ENCODE measurements at regions not wholly inside any gene's neighbourhood (a gene's known extent, or its start where the extent isn't known, plus 50 kb on each side); places are given as distances from the start of the nearest gene placed in this dataset.

GRCh38 chr3:188060264-188060835 lies 93.6 kb upstream of the LPP start:
- peaks cover 25% of the 10 kb centered on the region for H3K4me1 ChIP-seq
- no peak overlapping the region for H3K27ac ChIP-seq (replicated peaks)
- H3K27me3 ChIP-seq (ENCODE audit: low read depth) = no peaks in the 10 kb centered on the region
- TF ChIP-seq CTCF (IDR thresholded peaks at IDR 0.05; ENCODE audit: borderline replicate concordance) = no peak
- intact Hi-C loops (cut with micrococcal nuclease) = no loop called here
- H3K9me3 ChIP-seq (replicated peaks) = no peaks in the 10 kb centered on the region
- H3K4me3 ChIP-seq = no peak overlapping the region
- H3K36me3 ChIP-seq = no peaks in the 10 kb centered on the region
- no peak for DNase-seq

GRCh38 chr3:188060840-188061544 lies 93.0 kb upstream of the LPP start:
- no peak for TF ChIP-seq CTCF (IDR thresholded peaks at IDR 0.05; ENCODE audit: borderline replicate concordance)
- no peaks in the 10 kb centered on the region for H3K36me3 ChIP-seq
- intact Hi-C loops (cut with micrococcal nuclease) = no loop called here
- H3K9me3 ChIP-seq (replicated peaks) = no peaks in the 10 kb centered on the region
- H3K4me3 ChIP-seq = no peak overlapping the region
- no peak overlapping the region for H3K27ac ChIP-seq (replicated peaks)
- peaks cover 26% of the 10 kb centered on the region for H3K4me1 ChIP-seq
- H3K27me3 ChIP-seq (ENCODE audit: low read depth) = no peaks in the 10 kb centered on the region
- no peak for DNase-seq

GRCh38 chr3:188062216-188062615 lies 91.7 kb upstream of the LPP start:
- H3K27me3 ChIP-seq (ENCODE audit: low read depth) = no peaks in the 10 kb centered on the region

GRCh38 chr3:188064831-188065493 lies 89.0 kb upstream of the LPP start:
- no peaks in the 10 kb centered on the region for H3K27me3 ChIP-seq (ENCODE audit: low read depth)
- H3K9me3 ChIP-seq (replicated peaks) = no peaks in the 10 kb centered on the region
- intact Hi-C loops (cut with micrococcal nuclease) = no loop called here
- no peak for TF ChIP-seq CTCF (IDR thresholded peaks at IDR 0.05; ENCODE audit: borderline replicate concordance)
- peaks cover 26% of the 10 kb centered on the region for H3K4me1 ChIP-seq
- DNase-seq = no peak
- H3K27ac ChIP-seq (replicated peaks) = no peak overlapping the region
- no peak overlapping the region for H3K4me3 ChIP-seq
- H3K36me3 ChIP-seq = no peaks in the 10 kb centered on the region

More at GRCh38 chr3:188062216-188062615, 91.7 kb upstream of the LPP start:
- Histone ChIP-seq H3K4me1 (peaks cover 26% of the 10 kb centered on the region), H3K9me3 (replicated peaks) (no peaks in the 10 kb centered on the region), H3K27ac (replicated peaks) (no peak overlapping the region), H3K4me3 (no peak overlapping the region), H3K36me3 (no peaks in the 10 kb centered on the region)
- TF ChIP-seq CTCF (IDR thresholded peaks at IDR 0.05; ENCODE audit: borderline replicate concordance) = no peak
- DNase-seq = no peak
- intact Hi-C loops (cut with micrococcal nuclease) = no loop called here

GRCh38 chr3:188066141-188066540 lies 87.8 kb upstream of the LPP start:
- no peaks in the 10 kb centered on the region for H3K9me3 ChIP-seq (replicated peaks)
- no peak for TF ChIP-seq CTCF (IDR thresholded peaks at IDR 0.05; ENCODE audit: borderline replicate concordance)
- intact Hi-C loops (cut with micrococcal nuclease) = no loop called here

More at GRCh38 chr3:188066141-188066540, 87.8 kb upstream of the LPP start:
- Histone ChIP-seq H3K4me1 (peaks cover 15% of the 10 kb centered on the region), H3K4me3 (no peak overlapping the region), H3K27ac (replicated peaks) (no peak overlapping the region), H3K36me3 (no peaks in the 10 kb centered on the region), H3K27me3 (ENCODE audit: low read depth) (no peaks in the 10 kb centered on the region)
- no peak for DNase-seq

All from left ventricle myocardium inferior (tissue), 1 donor.